OCI-LY1 (cell line): ENCODE measurements at regions not wholly inside any gene's neighbourhood (a gene's known extent, or its start where the extent isn't known, plus 50 kb on each side); places are given as distances from the start of the nearest gene placed in this dataset.

Experiments used
- H2AFZ ChIP-seq: fragments of 200-600 bp; sonication (generic), shearing (Covaris generic); 2 replicates; pipeline ENCODE4 v1.6.0; 2014; ENCODE audit warnings: antibody characterized with exemption, mild to moderate bottlenecking, low read length
- H3F3A ChIP-seq: fragments of 200-600 bp; sonication (generic), shearing (Covaris generic); 2 replicates; pipeline ENCODE4 v1.6.0; 2014; ENCODE audit warnings: mild to moderate bottlenecking, antibody characterized with exemption, low read length, moderate library complexity; ENCODE audit not compliant: insufficient read depth
- H3K27ac ChIP-seq: fragments of 200-600 bp; sonication (generic); 2 replicates; pipeline ENCODE4 v1.5.1; 2014; ENCODE audit warnings: low read length, mixed run types, mild to moderate bottlenecking, low read depth; ENCODE audit not compliant: poor library complexity, severe bottlenecking
- H3K27me3 ChIP-seq: fragments of 200-600 bp; sonication (generic); 2 replicates; pipeline ENCODE4 v1.6.0; 2014; ENCODE audit warnings: antibody characterized with exemption, mild to moderate bottlenecking, low read length, moderate library complexity; ENCODE audit not compliant: insufficient read depth
- H3K36me3 ChIP-seq: fragments of 200-600 bp; sonication (generic); 2 replicates; pipeline ENCODE4 v1.6.1; 2014; ENCODE audit warnings: mild to moderate bottlenecking, antibody characterized with exemption, low read length, moderate library complexity, mixed read lengths; ENCODE audit not compliant: insufficient read depth
- H3K4me1 ChIP-seq: fragments of 200-600 bp; sonication (generic); 2 replicates; pipeline ENCODE4 v1.5.1; 2014; ENCODE audit warnings: mild to moderate bottlenecking, low read length, moderate library complexity; ENCODE audit not compliant: insufficient read depth, severe bottlenecking
- H3K4me2 ChIP-seq: fragments of 200-600 bp; sonication (generic), shearing (Covaris generic); 2 replicates; pipeline ENCODE4 v1.6.1; 2014; ENCODE audit warnings: low read length
- H3K4me3 ChIP-seq: fragments of 200-600 bp; sonication (generic); 2 replicates; pipeline ENCODE4 v1.5.1; 2014; ENCODE audit warnings: low read length, low read depth, mild to moderate bottlenecking, mixed read lengths; ENCODE audit not compliant: poor library complexity, severe bottlenecking
- H3K79me2 ChIP-seq: fragments of 200-600 bp; shearing (Covaris generic); 2 replicates; pipeline ENCODE4 v1.6.1; 2016; ENCODE audit warnings: mixed run types, low read length, mixed read lengths; ENCODE audit not compliant: insufficient read depth
- H3K9ac ChIP-seq: fragments of 200-600 bp; sonication (generic), shearing (Covaris generic); 2 replicates; pipeline ENCODE4 v1.6.1; 2014; ENCODE audit warnings: mild to moderate bottlenecking, low read length, mixed read lengths
- H3K9me2 ChIP-seq: fragments of 200-600 bp; sonication (generic), shearing (Covaris generic); 2 replicates; pipeline ENCODE4 v1.6.1; 2014; ENCODE audit warnings: low read depth, mild to moderate bottlenecking, low read length, mixed read lengths
- H3K9me3 ChIP-seq: fragments of 200-600 bp; shearing (Covaris generic); 2 replicates; pipeline ENCODE4 v1.6.1; 2014; ENCODE audit warnings: low read length, mixed read lengths
- H4K20me1 ChIP-seq: fragments of 200-600 bp; sonication (generic), shearing (Covaris generic); 2 replicates; pipeline ENCODE4 v1.6.0; 2016; ENCODE audit warnings: mild to moderate bottlenecking, low read length; ENCODE audit not compliant: insufficient read depth
- EZH2 ChIP-seq: fragments of 200-600 bp; sonication (generic), shearing (Covaris generic); IDR thresholded peaks from 2 replicates; pipeline ENCODE4 v1.8.0; 2017; ENCODE audit warnings: borderline replicate concordance, mixed run types, mild to moderate bottlenecking, antibody characterized with exemption, low read length, moderate library complexity, mixed read lengths
- TF ChIP-seq, protein P1 (sequence below): fragments of 200-600 bp; sonication (generic), shearing (Covaris generic); IDR thresholded peaks from 2 replicates; pipeline ENCODE4 v1.5.1; 2017; ENCODE audit warnings: mild to moderate bottlenecking, antibody characterized with exemption, low read length, moderate library complexity, mixed read lengths

DNA sequence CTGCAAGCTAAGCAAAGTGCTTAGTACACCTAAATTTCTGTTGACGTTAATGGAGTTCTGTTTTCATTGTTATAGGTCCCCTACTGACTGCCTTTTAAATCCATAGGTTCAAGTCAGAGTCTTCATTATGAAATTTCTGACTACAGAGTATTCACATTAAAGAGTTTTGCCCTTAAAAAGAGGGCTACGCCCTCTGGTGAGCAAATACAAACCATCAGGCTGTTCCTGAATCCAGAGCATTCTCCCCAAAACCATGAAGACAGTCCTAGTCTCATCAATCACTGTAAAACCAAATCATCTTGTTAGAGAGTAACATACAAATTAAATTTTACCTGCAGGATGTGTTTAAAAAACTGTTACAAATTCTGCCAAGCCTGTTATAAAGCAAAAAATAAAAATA lies 1091.7 kb downstream of the TDRD15 start:
- no peaks in the 10 kb centered on the region for H3F3A ChIP-seq
- H4K20me1 ChIP-seq, result no peaks in the 10 kb centered on the region
- H3K4me3 ChIP-seq, result no peak overlapping the region
- H3K9ac ChIP-seq, result no peak overlapping the region
- TF ChIP-seq, protein P1, sequence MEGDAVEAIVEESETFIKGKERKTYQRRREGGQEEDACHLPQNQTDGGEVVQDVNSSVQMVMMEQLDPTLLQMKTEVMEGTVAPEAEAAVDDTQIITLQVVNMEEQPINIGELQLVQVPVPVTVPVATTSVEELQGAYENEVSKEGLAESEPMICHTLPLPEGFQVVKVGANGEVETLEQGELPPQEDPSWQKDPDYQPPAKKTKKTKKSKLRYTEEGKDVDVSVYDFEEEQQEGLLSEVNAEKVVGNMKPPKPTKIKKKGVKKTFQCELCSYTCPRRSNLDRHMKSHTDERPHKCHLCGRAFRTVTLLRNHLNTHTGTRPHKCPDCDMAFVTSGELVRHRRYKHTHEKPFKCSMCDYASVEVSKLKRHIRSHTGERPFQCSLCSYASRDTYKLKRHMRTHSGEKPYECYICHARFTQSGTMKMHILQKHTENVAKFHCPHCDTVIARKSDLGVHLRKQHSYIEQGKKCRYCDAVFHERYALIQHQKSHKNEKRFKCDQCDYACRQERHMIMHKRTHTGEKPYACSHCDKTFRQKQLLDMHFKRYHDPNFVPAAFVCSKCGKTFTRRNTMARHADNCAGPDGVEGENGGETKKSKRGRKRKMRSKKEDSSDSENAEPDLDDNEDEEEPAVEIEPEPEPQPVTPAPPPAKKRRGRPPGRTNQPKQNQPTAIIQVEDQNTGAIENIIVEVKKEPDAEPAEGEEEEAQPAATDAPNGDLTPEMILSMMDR, result no peak
- TF ChIP-seq EZH2, result no peak
- H2AFZ ChIP-seq, result no peak overlapping the region
- H3K27me3 ChIP-seq, result no peaks in the 10 kb centered on the region
- H3K36me3 ChIP-seq, result no peaks in the 10 kb centered on the region
- H3K9me3 ChIP-seq, result no peaks in the 10 kb centered on the region
- H3K4me2 ChIP-seq, result no peak overlapping the region
- H3K27ac ChIP-seq, result no peak overlapping the region
- H3K79me2 ChIP-seq, result no peaks in the 10 kb centered on the region
- no peaks in the 10 kb centered on the region for H3K4me1 ChIP-seq
- no peaks in the 10 kb centered on the region for H3K9me2 ChIP-seq

DNA sequence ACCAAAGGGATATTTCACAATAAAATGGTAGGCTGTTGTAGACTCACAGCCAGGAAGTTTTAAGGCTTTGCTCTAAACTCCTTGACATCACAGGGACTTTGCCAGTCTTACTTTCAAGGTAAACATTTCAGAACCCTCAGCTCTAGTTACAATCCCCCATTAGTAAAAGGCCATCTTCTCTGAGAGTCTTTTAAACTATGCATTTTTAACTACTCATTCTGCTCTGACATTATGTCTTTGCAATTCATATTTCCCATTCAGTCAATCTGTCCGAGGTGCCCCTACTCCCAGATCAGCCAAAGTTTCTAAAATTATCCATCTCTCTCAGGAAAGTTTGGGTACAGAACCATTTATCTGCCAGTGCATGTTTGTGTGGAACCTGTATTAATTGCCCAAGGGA lies 1094.1 kb downstream of the TDRD15 start:
- Histone ChIP-seq H2AFZ (no peak overlapping the region), H3K4me3 (no peak overlapping the region), H3K9me2 (no peaks in the 10 kb centered on the region), H3F3A (no peaks in the 10 kb centered on the region), H3K36me3 (no peaks in the 10 kb centered on the region), H4K20me1 (no peaks in the 10 kb centered on the region), H3K9me3 (no peaks in the 10 kb centered on the region), H3K4me1 (no peaks in the 10 kb centered on the region), H3K79me2 (no peaks in the 10 kb centered on the region), H3K4me2 (no peak overlapping the region), H3K27me3 (no peaks in the 10 kb centered on the region), H3K9ac (no peak overlapping the region), H3K27ac (no peak overlapping the region)
- no peak for TF ChIP-seq EZH2
- TF ChIP-seq, protein P1, result no peak

DNA sequence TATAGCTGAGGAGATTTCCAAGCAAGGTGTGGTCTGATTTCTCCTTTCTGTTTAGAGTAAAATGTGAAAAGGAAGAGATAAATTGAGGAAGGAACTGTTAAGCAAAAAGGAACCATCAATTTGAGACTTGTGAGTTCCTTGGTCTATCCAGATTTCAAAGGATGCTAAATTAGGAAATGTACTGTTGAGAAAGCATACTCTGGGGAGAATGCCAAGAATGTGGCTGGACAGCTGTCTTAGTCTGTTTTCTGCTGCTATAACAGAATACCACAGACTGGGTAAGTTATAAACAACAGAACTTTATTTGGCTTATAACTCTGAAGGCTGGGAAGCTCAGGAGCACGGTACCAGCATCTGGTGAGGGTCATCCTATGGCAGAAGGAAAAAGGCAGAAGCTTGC lies 1097.2 kb downstream of the TDRD15 start:
- H3K9ac ChIP-seq, result no peak overlapping the region

More for the DNA sequence above, 1097.2 kb downstream of the TDRD15 start:
- H3K36me3 ChIP-seq, result no peaks in the 10 kb centered on the region
- no peak overlapping the region for H3K27ac ChIP-seq
- H3K4me3 ChIP-seq, result no peak overlapping the region
- no peaks in the 10 kb centered on the region for H3K4me1 ChIP-seq
- TF ChIP-seq, protein P1, result no peak
- no peak for TF ChIP-seq EZH2
- no peaks in the 10 kb centered on the region for H4K20me1 ChIP-seq
- no peak overlapping the region for H3K4me2 ChIP-seq
- H2AFZ ChIP-seq, result no peak overlapping the region
- no peaks in the 10 kb centered on the region for H3K9me3 ChIP-seq
- no peaks in the 10 kb centered on the region for H3K27me3 ChIP-seq
- H3F3A ChIP-seq, result no peaks in the 10 kb centered on the region
- H3K79me2 ChIP-seq, result no peaks in the 10 kb centered on the region
- no peaks in the 10 kb centered on the region for H3K9me2 ChIP-seq
